Suprapubic skin (tissue), 3 donors: ENCODE measurements at regions not wholly inside any gene's neighbourhood (a gene's known extent, or its start where the extent isn't known, plus 50 kb on each side); places are given as distances from the start of the nearest gene placed in this dataset.

Experiments used
- CTCF ChIP-seq, 2 donors: fragments of 200-600 bp in 1 of 2; fragments of 450-650 bp in 1 of 2; sonication (generic) in 1 of 2; IDR thresholded peaks; one replicate each; pipeline ENCODE4 v1.5.1; 2016 to 2019; ENCODE audit warnings: antibody characterized with exemption in 2 of 2, mild to moderate bottlenecking in 1 of 2, moderate library complexity in 1 of 2
- POLR2AphosphoS5 ChIP-seq, 3 donors: sonication (generic); formaldehyde crosslinking; IDR thresholded peaks; one replicate each; pipeline ENCODE4 v1.6.1; 2017; ENCODE audit warnings: antibody characterized with exemption in 3 of 3

- TF ChIP-seq POLR2AphosphoS5 (IDR thresholded peaks at IDR 0.05) (no peak), CTCF (IDR thresholded peaks at IDR 0.05) (no peak)
These were observed 52.5 kb upstream of the PRMT6 start for GRCh38 chr1:107003972-107004371.
